ENCODE measurements at regions not wholly inside any gene's neighbourhood (a gene's known extent, or its start where the extent isn't known, plus 50 kb on each side); places are given as distances from the start of the nearest gene placed in this dataset.
"Not testable (repeated sequence)": the region's sequence is repeated elsewhere in the genome, so short reads cannot be mapped to it uniquely, and the experiment has no call there.

DNA sequence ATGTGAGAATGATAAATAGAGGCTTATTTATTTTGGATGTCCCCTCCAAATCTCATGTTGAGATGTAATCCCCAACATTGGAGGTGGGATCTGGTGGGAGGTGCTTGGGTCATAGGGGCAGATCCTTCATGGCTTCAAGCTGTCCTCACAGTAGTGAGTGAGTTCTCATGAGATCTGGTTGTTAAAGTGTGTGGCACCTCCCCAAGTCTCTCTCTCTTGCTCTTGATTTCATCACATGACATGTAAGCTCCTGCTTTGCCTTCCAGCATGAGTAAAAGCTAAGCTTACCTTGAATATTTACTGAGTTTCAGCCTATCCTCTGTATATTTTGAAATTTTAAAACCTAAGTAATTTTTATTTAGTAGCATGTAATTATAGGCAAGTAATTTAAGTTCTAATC is 444.9 kb downstream of the ARL4A start:
- TF ChIP-seq, protein P1, sequence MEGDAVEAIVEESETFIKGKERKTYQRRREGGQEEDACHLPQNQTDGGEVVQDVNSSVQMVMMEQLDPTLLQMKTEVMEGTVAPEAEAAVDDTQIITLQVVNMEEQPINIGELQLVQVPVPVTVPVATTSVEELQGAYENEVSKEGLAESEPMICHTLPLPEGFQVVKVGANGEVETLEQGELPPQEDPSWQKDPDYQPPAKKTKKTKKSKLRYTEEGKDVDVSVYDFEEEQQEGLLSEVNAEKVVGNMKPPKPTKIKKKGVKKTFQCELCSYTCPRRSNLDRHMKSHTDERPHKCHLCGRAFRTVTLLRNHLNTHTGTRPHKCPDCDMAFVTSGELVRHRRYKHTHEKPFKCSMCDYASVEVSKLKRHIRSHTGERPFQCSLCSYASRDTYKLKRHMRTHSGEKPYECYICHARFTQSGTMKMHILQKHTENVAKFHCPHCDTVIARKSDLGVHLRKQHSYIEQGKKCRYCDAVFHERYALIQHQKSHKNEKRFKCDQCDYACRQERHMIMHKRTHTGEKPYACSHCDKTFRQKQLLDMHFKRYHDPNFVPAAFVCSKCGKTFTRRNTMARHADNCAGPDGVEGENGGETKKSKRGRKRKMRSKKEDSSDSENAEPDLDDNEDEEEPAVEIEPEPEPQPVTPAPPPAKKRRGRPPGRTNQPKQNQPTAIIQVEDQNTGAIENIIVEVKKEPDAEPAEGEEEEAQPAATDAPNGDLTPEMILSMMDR (IDR thresholded peaks at IDR 0.05; ENCODE audit: unreplicated experiment): no peak
- no peak overlapping the region for H3K27ac Mint-ChIP-seq (ENCODE audit: unreplicated experiment)
- no peaks in the 10 kb centered on the region for H3K27me3 Mint-ChIP-seq (ENCODE audit: unreplicated experiment)
- H3K36me3 Mint-ChIP-seq (ENCODE audit: insufficient read depth, unreplicated experiment): no peaks in the 10 kb centered on the region
- CTCF ChIA-PET: no interaction called here
- no TSS peak for BruUV-seq (replicated peaks)
- H3K4me3 Mint-ChIP-seq (ENCODE audit: low read depth, unreplicated experiment): no peak overlapping the region
- no peak for DNase-seq
- no peaks in the 10 kb centered on the region for H3K9me3 Mint-ChIP-seq (ENCODE audit: low read depth, unreplicated experiment)
- no peaks in the 10 kb centered on the region for H3K4me1 Mint-ChIP-seq (ENCODE audit: low read depth, unreplicated experiment)
- intact Hi-C loops (cut with micrococcal nuclease; ENCODE audit: unreplicated experiment): no loop called here

DNA sequence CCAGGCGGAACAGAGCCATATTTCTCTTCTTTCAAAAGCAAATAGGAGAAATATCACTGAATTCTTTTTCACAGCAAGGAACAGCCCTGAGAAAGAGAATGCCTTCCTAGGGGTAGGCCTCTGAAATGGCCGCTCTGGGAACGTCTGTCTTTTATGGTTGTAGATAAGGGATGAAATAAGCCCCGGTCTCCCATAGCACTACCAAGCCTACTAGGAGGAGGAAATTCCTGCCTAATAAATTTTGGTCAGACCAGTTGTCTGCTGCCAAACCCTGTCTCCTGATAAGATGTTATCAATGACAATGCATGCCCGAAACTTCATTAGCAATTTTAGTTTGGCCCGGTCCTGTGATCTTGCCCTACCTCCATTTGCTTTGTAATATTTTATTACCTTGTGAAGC is 448.9 kb downstream of the ARL4A start:
- H3K4me3 Mint-ChIP-seq (ENCODE audit: low read depth, unreplicated experiment); CTCF ChIA-PET; H3K4me1 Mint-ChIP-seq (ENCODE audit: low read depth, unreplicated experiment); H3K27me3 Mint-ChIP-seq (ENCODE audit: unreplicated experiment); H3K27ac Mint-ChIP-seq (ENCODE audit: unreplicated experiment); BruUV-seq (replicated peaks); H3K36me3 Mint-ChIP-seq (ENCODE audit: insufficient read depth, unreplicated experiment); H3K9me3 Mint-ChIP-seq (ENCODE audit: low read depth, unreplicated experiment); DNase-seq; intact Hi-C loops (cut with micrococcal nuclease; ENCODE audit: unreplicated experiment): not testable (repeated sequence)

GRCh38 chr7:13139436-13139835 is 452.0 kb downstream of the ARL4A start:
- no peak for DNase-seq
- CTCF ChIA-PET: no interaction called here
- Mint-ChIP-seq H3K9me3 (ENCODE audit: low read depth, unreplicated experiment) (no peaks in the 10 kb centered on the region), H3K4me3 (ENCODE audit: low read depth, unreplicated experiment) (no peak overlapping the region), H3K27me3 (ENCODE audit: unreplicated experiment) (no peaks in the 10 kb centered on the region), H3K4me1 (ENCODE audit: low read depth, unreplicated experiment) (no peaks in the 10 kb centered on the region), H3K36me3 (ENCODE audit: insufficient read depth, unreplicated experiment) (no peaks in the 10 kb centered on the region), H3K27ac (ENCODE audit: unreplicated experiment) (no peak overlapping the region)
- no TSS peak for BruUV-seq (replicated peaks)
- intact Hi-C loops (cut with micrococcal nuclease; ENCODE audit: unreplicated experiment): no loop called here
- TF ChIP-seq, protein P1 (IDR thresholded peaks at IDR 0.05; ENCODE audit: unreplicated experiment): no peak

DNA sequence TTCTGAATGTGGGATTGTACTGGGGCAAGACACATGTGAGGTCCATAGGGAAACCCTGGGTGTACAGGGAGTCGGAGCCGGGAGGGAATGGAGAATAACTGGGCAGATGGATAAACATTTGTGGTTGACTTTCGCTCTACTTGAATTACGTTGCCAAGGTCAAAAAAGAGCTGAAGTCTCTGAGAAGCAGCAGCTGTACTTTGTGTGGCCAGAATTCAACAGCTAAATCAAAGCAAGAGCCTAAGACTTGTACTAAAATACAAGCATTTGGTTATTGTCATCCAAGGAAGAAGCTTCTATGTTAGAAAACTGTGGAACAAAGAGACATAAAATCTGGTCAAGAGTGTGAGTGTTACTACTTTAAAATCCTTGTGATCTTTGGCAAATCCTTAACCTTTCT is 457.2 kb downstream of the ARL4A start:
- H3K4me3 Mint-ChIP-seq (ENCODE audit: low read depth, unreplicated experiment): no peak overlapping the region
- H3K36me3 Mint-ChIP-seq (ENCODE audit: insufficient read depth, unreplicated experiment): no peaks in the 10 kb centered on the region
- CTCF ChIA-PET: no interaction called here
- no peak for DNase-seq
- TF ChIP-seq, protein P1 (IDR thresholded peaks at IDR 0.05; ENCODE audit: unreplicated experiment): no peak
- H3K27ac Mint-ChIP-seq (ENCODE audit: unreplicated experiment): no peak overlapping the region
- BruUV-seq (replicated peaks): no TSS peak
- H3K27me3 Mint-ChIP-seq (ENCODE audit: unreplicated experiment): no peaks in the 10 kb centered on the region
- H3K4me1 Mint-ChIP-seq (ENCODE audit: low read depth, unreplicated experiment): no peaks in the 10 kb centered on the region
- H3K9me3 Mint-ChIP-seq (ENCODE audit: low read depth, unreplicated experiment): no peaks in the 10 kb centered on the region
- intact Hi-C loops (cut with micrococcal nuclease; ENCODE audit: unreplicated experiment): no loop called here

DNA sequence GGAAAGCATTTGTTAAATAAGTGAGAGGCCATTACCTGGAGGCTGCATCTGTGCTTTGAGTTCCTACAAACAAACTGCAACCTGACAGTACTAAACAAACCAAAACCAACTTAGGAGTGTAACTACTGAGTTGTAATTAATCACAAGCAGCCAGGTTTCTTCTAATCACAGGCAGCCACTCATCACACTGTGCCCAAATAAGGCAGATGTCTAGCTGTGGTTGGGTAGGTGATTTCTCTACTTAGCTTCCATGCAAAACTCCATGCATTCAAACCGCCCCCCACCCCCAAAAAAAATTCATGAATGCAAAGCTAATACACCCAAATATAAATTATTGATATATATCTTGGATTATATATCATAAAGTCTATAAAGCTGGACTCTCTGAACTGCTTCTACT is 461.1 kb downstream of the ARL4A start:
- no peak overlapping the region for H3K4me3 Mint-ChIP-seq (ENCODE audit: low read depth, unreplicated experiment)
- no peaks in the 10 kb centered on the region for H3K9me3 Mint-ChIP-seq (ENCODE audit: low read depth, unreplicated experiment)
- no peaks in the 10 kb centered on the region for H3K4me1 Mint-ChIP-seq (ENCODE audit: low read depth, unreplicated experiment)
- intact Hi-C loops (cut with micrococcal nuclease; ENCODE audit: unreplicated experiment): no loop called here
- no peaks in the 10 kb centered on the region for H3K27me3 Mint-ChIP-seq (ENCODE audit: unreplicated experiment)
- no TSS peak for BruUV-seq (replicated peaks)
- no peak overlapping the region for H3K27ac Mint-ChIP-seq (ENCODE audit: unreplicated experiment)
- TF ChIP-seq, protein P1 (IDR thresholded peaks at IDR 0.05; ENCODE audit: unreplicated experiment): no peak
- no peaks in the 10 kb centered on the region for H3K36me3 Mint-ChIP-seq (ENCODE audit: insufficient read depth, unreplicated experiment)
- CTCF ChIA-PET: interaction anchor here (0.6 kb wide), 2 partner anchors 71 to 1060 kb away, joined by 3 to 4 read pairs; no protein-coding TSS in a partner anchor
- no peak for DNase-seq
